PFSK-1 (cell line): ENCODE measurements at regions not wholly inside any gene's neighbourhood (a gene's known extent, or its start where the extent isn't known, plus 50 kb on each side); places are given as distances from the start of the nearest gene placed in this dataset.

Source experiments
- POLR2AphosphoS5 ChIP-seq: IDR thresholded peaks from 2 replicates; pipeline ENCODE4 v1.6.1; 2012; ENCODE audit warnings: low read depth, mild to moderate bottlenecking, control low read depth, low read length, moderate library complexity
- TF ChIP-seq, protein P1 (sequence below), 2 experiments: IDR thresholded peaks; 2 replicates each; pipeline versions ENCODE4 v1.6.1 to v1.8.0; 2011 to 2012; ENCODE audit warnings: low read depth in 2 of 2, low read length in 2 of 2, control low read depth in 1 of 2, inconsistent platforms in 1 of 2, mild to moderate bottlenecking in 1 of 2, moderate library complexity in 1 of 2; ENCODE audit not compliant: insufficient read depth in 1 of 2

DNA sequence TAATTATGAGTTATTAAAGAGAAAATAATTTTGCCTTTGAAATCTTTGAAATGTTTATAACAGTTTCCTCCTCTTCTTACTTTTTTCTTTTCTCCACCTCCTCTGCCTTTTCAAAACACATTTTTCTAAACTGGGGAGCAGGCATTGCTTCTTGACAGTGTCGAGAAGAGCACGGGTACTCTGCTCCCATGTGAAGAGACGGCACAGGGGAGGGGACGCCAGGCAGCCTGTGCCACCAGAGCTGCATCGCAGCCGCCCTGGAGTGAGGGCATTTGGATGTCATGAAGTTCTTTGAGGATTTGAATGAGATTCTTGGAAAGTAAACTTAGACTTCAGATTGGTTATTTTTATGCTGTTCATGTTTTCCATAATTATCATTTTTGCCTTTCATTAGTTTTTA lies 149.7 kb downstream of the ACTR3B start:
- TF ChIP-seq POLR2AphosphoS5, result no peak
- TF ChIP-seq, protein P1, sequence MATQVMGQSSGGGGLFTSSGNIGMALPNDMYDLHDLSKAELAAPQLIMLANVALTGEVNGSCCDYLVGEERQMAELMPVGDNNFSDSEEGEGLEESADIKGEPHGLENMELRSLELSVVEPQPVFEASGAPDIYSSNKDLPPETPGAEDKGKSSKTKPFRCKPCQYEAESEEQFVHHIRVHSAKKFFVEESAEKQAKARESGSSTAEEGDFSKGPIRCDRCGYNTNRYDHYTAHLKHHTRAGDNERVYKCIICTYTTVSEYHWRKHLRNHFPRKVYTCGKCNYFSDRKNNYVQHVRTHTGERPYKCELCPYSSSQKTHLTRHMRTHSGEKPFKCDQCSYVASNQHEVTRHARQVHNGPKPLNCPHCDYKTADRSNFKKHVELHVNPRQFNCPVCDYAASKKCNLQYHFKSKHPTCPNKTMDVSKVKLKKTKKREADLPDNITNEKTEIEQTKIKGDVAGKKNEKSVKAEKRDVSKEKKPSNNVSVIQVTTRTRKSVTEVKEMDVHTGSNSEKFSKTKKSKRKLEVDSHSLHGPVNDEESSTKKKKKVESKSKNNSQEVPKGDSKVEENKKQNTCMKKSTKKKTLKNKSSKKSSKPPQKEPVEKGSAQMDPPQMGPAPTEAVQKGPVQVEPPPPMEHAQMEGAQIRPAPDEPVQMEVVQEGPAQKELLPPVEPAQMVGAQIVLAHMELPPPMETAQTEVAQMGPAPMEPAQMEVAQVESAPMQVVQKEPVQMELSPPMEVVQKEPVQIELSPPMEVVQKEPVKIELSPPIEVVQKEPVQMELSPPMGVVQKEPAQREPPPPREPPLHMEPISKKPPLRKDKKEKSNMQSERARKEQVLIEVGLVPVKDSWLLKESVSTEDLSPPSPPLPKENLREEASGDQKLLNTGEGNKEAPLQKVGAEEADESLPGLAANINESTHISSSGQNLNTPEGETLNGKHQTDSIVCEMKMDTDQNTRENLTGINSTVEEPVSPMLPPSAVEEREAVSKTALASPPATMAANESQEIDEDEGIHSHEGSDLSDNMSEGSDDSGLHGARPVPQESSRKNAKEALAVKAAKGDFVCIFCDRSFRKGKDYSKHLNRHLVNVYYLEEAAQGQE (IDR thresholded peaks at IDR 0.05; ENCODE audit: insufficient read depth in 1 of 2, low read depth in 2 of 2, low read length in 2 of 2), result no peak
